Spleen (tissue), 11 donors: ENCODE measurements at regions not wholly inside any gene's neighbourhood (a gene's known extent, or its start where the extent isn't known, plus 50 kb on each side); places are given as distances from the start of the nearest gene placed in this dataset.

Experiments
- DNase-seq: peaks from one replicate; pipeline ENCODE4 v3.0.0-alpha.2; 2020
- H3K27ac ChIP-seq, 8 donors: fragments of 200-600 bp; sonication (generic) in 7 of 8; 1 replicate in 4 of 8; 2 replicates in 4 of 8; pipeline versions ENCODE4 v1.5.0 to v1.8.0; 2016 to 2021; ENCODE audit warnings: inconsistent platforms in 4 of 8, mild to moderate bottlenecking in 4 of 8, moderate library complexity in 1 of 8
- H3K27me3 ChIP-seq, 7 donors: fragments of 200-600 bp; sonication (generic) in 6 of 7; replicated peaks in 1 of 7; 1 replicate in 4 of 7; 2 replicates in 3 of 7; pipeline versions ENCODE4 v1.5.0 to v1.8.0; 2016 to 2021; ENCODE audit warnings: inconsistent platforms in 3 of 7, mild to moderate bottlenecking in 1 of 7
- H3K36me3 ChIP-seq, 6 donors: fragments of 200-600 bp; sonication (generic) in 5 of 6; 1 replicate in 4 of 6; 2 replicates in 2 of 6; pipeline versions ENCODE4 v1.5.0 to v1.8.0; 2016 to 2021; ENCODE audit warnings: inconsistent platforms in 2 of 6
- H3K4me1 ChIP-seq, 6 donors: fragments of 200-600 bp; sonication (generic) in 5 of 6; 1 replicate in 3 of 6; 2 replicates in 3 of 6; pipeline versions ENCODE4 v1.5.0 to v1.8.0; 2016 to 2021; ENCODE audit warnings: inconsistent platforms in 3 of 6
- H3K4me3 ChIP-seq, 8 donors: fragments of 200-600 bp; sonication (generic) in 7 of 8; 1 replicate in 4 of 8; 2 replicates in 4 of 8; pipeline versions ENCODE4 v1.5.0 to v1.8.0; 2016 to 2021; ENCODE audit warnings: inconsistent platforms in 4 of 8, mild to moderate bottlenecking in 4 of 8, moderate library complexity in 2 of 8
- H3K9me3 ChIP-seq, 8 donors: fragments of 200-600 bp; sonication (generic) in 7 of 8; 1 replicate in 4 of 8; 2 replicates in 4 of 8; pipeline versions ENCODE4 v1.5.0 to v1.8.0; 2016 to 2021; ENCODE audit warnings: inconsistent platforms in 4 of 8
- CTCF ChIP-seq, 11 experiments: fragments of 200-600 bp in 7 of 11; fragments of 450-650 bp in 4 of 11; sonication (generic) in 4 of 11; IDR thresholded peaks in 8 of 11; conservative IDR thresholded peaks in 3 of 11; 1 replicate in 7 of 11; 2 replicates in 4 of 11; pipeline versions ENCODE4 v1.4.0 to v1.8.0; 2016 to 2021; ENCODE audit warnings: antibody characterized with exemption in 11 of 11, inconsistent platforms in 4 of 11, mild to moderate bottlenecking in 1 of 11
- POLR2A ChIP-seq, 3 donors: fragments of 450-650 bp; IDR thresholded peaks; one replicate each; pipeline ENCODE4 v1.5.1; 2017; ENCODE audit warnings: antibody characterized with exemption in 3 of 3, mild to moderate bottlenecking in 1 of 3
- POLR2AphosphoS5 ChIP-seq, 3 donors: sonication (generic); formaldehyde crosslinking; IDR thresholded peaks; one replicate each; pipeline ENCODE4 v1.5.1; 2017; ENCODE audit warnings: antibody characterized with exemption in 3 of 3
- WGBS, 5 donors: extraction: QIAGEN DNeasy Blood & Tissue Kit in 3 of 5; methylation state at CpG; one replicate each; pipeline versions ENCODE4 v1.1.5 to v1.1.7; 2013 to 2018; 5-methylcytosine and 5-hydroxymethylcytosine counted together
- intact Hi-C: fragments of 100-400 bp; cut with DNase I; formaldehyde crosslinking; loops from one replicate; pipeline ENCODE4 v1.15.0; 2023; ENCODE audit warnings: low total_unique reads
- donor health status: healthy with polysubstance abuse.
- donor health status: DM: no; HTN: no; CAD: no; lungs with moderate emphysema.
- donor health status: DM: no; HTN: no; CAD: no.
- donor health status: Bipolar disorder and iron deficiency.
- donor health status: healthy.
- donor health status: DM: no; HTN: no; CAD: no.
- donor health status: DM: yes; HTN: yes; CAD: no.

GRCh38 chr11:11029027-11029426 lies 171.2 kb upstream of the ZBED5 start:
- Histone ChIP-seq H3K36me3 (no peaks in the 10 kb centered on the region), H3K4me3 (no peak overlapping the region), H3K9me3 (no peaks in the 10 kb centered on the region), H3K27me3 (peaks cover 0 to 11% (median 0%) of the 10 kb centered on the region in 7 donors), H3K4me1 (no peaks in the 10 kb centered on the region), H3K27ac (no peak overlapping the region)
- intact Hi-C loops: loop anchor here (2.0 kb wide), 1 partner anchor 758 kb away; no protein-coding TSS in a partner anchor
- WGBS, 5 donors: 85 to 97% (median 91%) methylated on average over 3 of the region's 3 CpGs
- TF ChIP-seq POLR2A (IDR thresholded peaks at IDR 0.05) (no peak), CTCF (IDR thresholded peaks at IDR 0.05 in 8 of 11, conservative IDR thresholded peaks at IDR 0.05 in 3 of 11) (no peak), POLR2AphosphoS5 (IDR thresholded peaks at IDR 0.05) (no peak)
- DNase-seq: no peak

DNA sequence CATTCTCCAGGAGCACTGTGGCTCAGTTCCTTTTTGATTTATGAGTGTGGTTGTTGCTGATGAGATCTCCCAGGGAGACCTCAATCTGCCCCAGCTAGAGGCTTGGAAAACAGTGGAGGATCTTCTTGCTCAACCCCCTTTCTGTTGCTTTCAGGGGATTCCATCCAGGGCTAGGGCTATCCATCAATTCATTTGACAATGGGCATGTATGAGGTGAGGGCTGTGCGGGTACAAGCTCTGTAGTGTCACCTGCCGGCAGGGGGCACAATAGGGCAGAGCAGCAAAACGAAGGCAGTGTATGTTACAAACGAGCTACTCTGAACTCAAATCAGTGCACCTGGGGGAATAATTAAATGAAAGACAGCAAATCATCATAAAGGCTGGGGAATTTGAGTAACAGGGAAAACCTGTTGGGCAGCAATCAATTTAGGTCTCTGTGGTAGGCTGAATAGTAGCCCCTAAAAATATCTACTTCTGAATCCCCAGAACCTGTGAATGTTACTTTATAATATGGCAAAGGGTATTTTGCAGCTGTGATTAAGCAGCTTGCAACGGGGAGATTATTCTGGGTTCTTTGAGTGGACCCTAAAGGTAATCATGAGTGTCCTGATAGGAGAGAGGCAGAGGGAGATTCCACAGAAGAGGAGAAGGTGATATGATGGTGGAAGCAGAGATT lies 170.3 kb upstream of the ZBED5 start:
- peak; percentile 87 for DNase-seq
- intact Hi-C loops: loop anchor here (2.0 kb wide), 1 partner anchor 759 kb away; no protein-coding TSS in a partner anchor
- H3K27me3 ChIP-seq: peaks cover 0 to 11% (median 0%) of the 10 kb centered on the region in 7 donors
- whole genome bisulfite sequencing, 5 donors: 20 to 22% (median 21%) methylated on average over 5 of the region's 5 CpGs
- no peak overlapping the region for H3K4me3 ChIP-seq
- H3K36me3 ChIP-seq: no peaks in the 10 kb centered on the region
- no peak overlapping the region for H3K27ac ChIP-seq
- TF ChIP-seq CTCF (IDR thresholded peaks at IDR 0.05 in 8 of 11, conservative IDR thresholded peaks at IDR 0.05 in 3 of 11): peak; percentile 45 to 84 (median 74)
- TF ChIP-seq POLR2AphosphoS5 (IDR thresholded peaks at IDR 0.05): no peak
- no peaks in the 10 kb centered on the region for H3K4me1 ChIP-seq
- no peaks in the 10 kb centered on the region for H3K9me3 ChIP-seq

- intact Hi-C loops: no loop called here
These were observed 169.4 kb upstream of the ZBED5 start for GRCh38 chr11:11027288-11027687.

More at GRCh38 chr11:11027288-11027687, 169.4 kb upstream of the ZBED5 start:
- Histone ChIP-seq H3K9me3 (no peaks in the 10 kb centered on the region), H3K4me1 (no peaks in the 10 kb centered on the region), H3K36me3 (no peaks in the 10 kb centered on the region), H3K27ac (no peak overlapping the region), H3K4me3 (no peak overlapping the region), H3K27me3 (peaks cover 0 to 7% (median 0%) of the 10 kb centered on the region in 7 donors)
- WGBS, 5 donors: 39 to 81% (median 57%) methylated on average over 1 of the region's 1 CpG
- TF ChIP-seq POLR2AphosphoS5 (IDR thresholded peaks at IDR 0.05): no peak
- no peak for TF ChIP-seq CTCF (IDR thresholded peaks at IDR 0.05 in 8 of 11, conservative IDR thresholded peaks at IDR 0.05 in 3 of 11)
- TF ChIP-seq POLR2A (IDR thresholded peaks at IDR 0.05): no peak
- DNase-seq: no peak
